Common myeloid progenitor, CD34-positive (primary cell): ENCODE measurements at regions not wholly inside any gene's neighbourhood (a gene's known extent, or its start where the extent isn't known, plus 50 kb on each side); places are given as distances from the start of the nearest gene placed in this dataset.

ENCODE experiments used
- CTCF ChIA-PET: fragments of 350-600 bp; sonication (Branson Sonifier 250); formaldehyde crosslinking; loops from one replicate; lab custom pipeline; 2021; ENCODE audit warnings: antibody characterized with exemption; lab: Charles Lee
- POLR2A ChIA-PET: fragments of 350-600 bp; sonication (Branson Sonifier 250); formaldehyde crosslinking; loops from one replicate; lab custom pipeline; 2021; ENCODE audit warnings: antibody characterized with exemption; lab: Charles Lee
- DNase-seq, 3 donors: peaks; one replicate each; pipeline versions ENCODE4 v3.0.0 to v3.0.0-alpha.2; 2013
- H3K27ac ChIP-seq, 2 experiments: 1 replicate in 1 of 2; 2 replicates in 1 of 2; pipeline ENCODE4 v1.7.0; 2013; ENCODE audit warnings: inconsistent platforms in 2 of 2, low read length in 2 of 2, mild to moderate bottlenecking in 2 of 2, low read depth in 1 of 2, moderate library complexity in 1 of 2; ENCODE audit not compliant: severe bottlenecking in 2 of 2, insufficient read depth in 1 of 2, poor library complexity in 1 of 2
- H3K27me3 ChIP-seq, 5 experiments: replicated peaks in 2 of 5; 1 replicate in 3 of 5; 2 replicates in 2 of 5; pipeline versions ENCODE4 v1.6.1 to v1.7.0; 2013; ENCODE audit warnings: low read length in 4 of 5, mild to moderate bottlenecking in 2 of 5, moderate library complexity in 2 of 5, inconsistent platforms in 1 of 5; ENCODE audit not compliant: insufficient read depth in 5 of 5, control insufficient read depth in 4 of 5
- H3K36me3 ChIP-seq, 4 experiments: 1 replicate in 2 of 4; 2 replicates in 2 of 4; pipeline versions ENCODE4 v1.6.1 to v1.7.0; 2013; ENCODE audit warnings: low read length in 3 of 4, control low read depth in 1 of 4, mild to moderate bottlenecking in 1 of 4; ENCODE audit not compliant: control insufficient read depth in 4 of 4, insufficient read depth in 4 of 4
- H3K4me1 ChIP-seq, 4 experiments: 1 replicate in 3 of 4; 2 replicates in 1 of 4; pipeline versions ENCODE4 v1.6.1 to v1.7.1; 2013; ENCODE audit warnings: low read length in 3 of 4, mild to moderate bottlenecking in 3 of 4, control low read depth in 1 of 4, inconsistent platforms in 1 of 4, moderate library complexity in 1 of 4; ENCODE audit not compliant: control insufficient read depth in 4 of 4, insufficient read depth in 4 of 4; ENCODE audit errors: control extremely low read depth in 1 of 4
- H3K4me3 ChIP-seq, 7 experiments: 1 replicate in 4 of 7; 2 replicates in 3 of 7; pipeline versions ENCODE4 v1.5.1 to v1.7.0; 2013; ENCODE audit warnings: mild to moderate bottlenecking in 7 of 7, low read length in 6 of 7, moderate library complexity in 6 of 7, inconsistent platforms in 2 of 7, low read depth in 2 of 7, control low read depth in 1 of 7; ENCODE audit not compliant: insufficient read depth in 4 of 7, control insufficient read depth in 1 of 7; ENCODE audit errors: extremely low read depth in 1 of 7
- H3K9me3 ChIP-seq, 5 experiments: 1 replicate in 4 of 5; 2 replicates in 1 of 5; pipeline versions ENCODE4 v1.6.1 to v1.7.1; 2013; ENCODE audit warnings: low read length in 4 of 5, mild to moderate bottlenecking in 2 of 5, inconsistent platforms in 1 of 5, low read depth in 1 of 5, moderate library complexity in 1 of 5; ENCODE audit not compliant: control insufficient read depth in 4 of 5, insufficient read depth in 2 of 5; ENCODE audit errors: control extremely low read depth in 1 of 5
- WGBS: methylation state at CpG from one replicate; pipeline ENCODE4 v1.1.5; 2013; ENCODE audit not compliant: insufficient coverage; 5-methylcytosine and 5-hydroxymethylcytosine counted together

DNA sequence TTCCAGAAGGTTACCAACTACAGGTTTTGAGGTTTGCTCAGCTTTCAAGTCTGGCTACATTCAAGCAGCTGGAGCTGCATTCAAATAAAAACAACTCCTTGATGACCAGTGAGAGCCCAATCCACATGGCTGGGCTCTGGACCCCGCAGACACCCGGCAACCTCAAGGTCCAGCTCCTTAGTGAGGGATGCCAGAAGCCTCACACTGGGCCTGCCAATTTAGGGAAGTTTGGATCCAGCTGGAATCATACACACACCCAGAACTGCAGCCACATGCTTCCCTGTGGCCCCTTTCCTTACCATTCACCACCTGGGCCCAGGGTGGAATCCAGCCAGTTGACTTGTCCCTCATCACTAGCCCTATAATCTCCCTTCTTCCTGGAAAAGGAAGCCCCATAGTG is 123.7 kb downstream of the UBE2U start:
- WGBS, result 95% methylated on average over 2 of the region's 2 CpGs
- ChIA-PET CTCF (interaction anchor here (0.6 kb wide), 1 partner anchor 1339 kb away, joined by 3 read pairs; no protein-coding TSS in a partner anchor), POLR2A (no interaction called here)
- Histone ChIP-seq H3K9me3 (no peaks in the 10 kb centered on the region), H3K27me3 (no peaks in the 10 kb centered on the region), H3K36me3 (no peaks in the 10 kb centered on the region), H3K4me1 (no peaks in the 10 kb centered on the region), H3K4me3 (no peak overlapping the region), H3K27ac (no peak overlapping the region)
- DNase-seq, result no peak

DNA sequence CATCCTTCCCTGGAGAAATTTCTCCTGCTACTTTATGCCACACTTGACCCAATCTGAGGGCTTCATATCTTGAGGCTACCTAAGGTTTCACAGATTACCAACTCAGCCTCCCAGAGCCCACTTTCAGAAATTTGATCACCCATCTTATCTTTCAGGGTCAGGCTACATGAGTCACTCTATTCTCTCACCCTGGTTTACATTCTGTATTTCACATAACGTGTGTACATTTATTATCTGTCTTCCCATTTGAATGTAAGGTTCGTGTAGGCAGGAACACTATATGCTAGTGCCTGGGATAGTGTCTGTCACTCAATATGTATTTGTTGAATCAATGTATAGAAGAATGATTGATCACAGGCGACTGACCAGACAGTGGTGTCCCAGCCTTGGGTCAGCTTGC is 124.8 kb downstream of the UBE2U start:
- H3K36me3 ChIP-seq, result no peaks in the 10 kb centered on the region
- WGBS, result 100% methylated on average over 2 of the region's 3 CpGs

DNA sequence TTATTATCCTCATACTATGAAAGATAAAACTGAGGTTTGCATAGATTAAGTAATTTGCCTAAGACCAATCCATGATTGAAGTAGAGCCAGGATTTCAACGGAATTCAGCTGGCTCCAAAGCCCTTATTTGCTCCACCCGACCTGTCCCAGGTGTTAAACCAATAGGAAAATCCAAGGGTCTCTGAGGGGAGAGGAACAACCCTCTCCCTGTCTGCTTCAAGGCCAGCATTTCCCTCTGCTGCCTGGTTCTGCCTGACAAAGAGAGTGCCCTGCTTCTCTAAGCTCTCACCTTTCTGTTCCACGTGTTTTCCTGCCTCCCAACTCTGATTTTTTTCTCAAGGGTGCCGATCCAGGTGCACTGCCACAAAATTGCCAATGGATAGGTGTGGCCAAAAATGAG is 127.4 kb downstream of the UBE2U start:
- no peaks in the 10 kb centered on the region for H3K36me3 ChIP-seq
- no peak overlapping the region for H3K27ac ChIP-seq
- WGBS, result 78% methylated on average over 2 of the region's 4 CpGs
- no peak for DNase-seq
- ChIA-PET POLR2A (no interaction called here), CTCF (no interaction called here)
- no peaks in the 10 kb centered on the region for H3K9me3 ChIP-seq
- H3K4me3 ChIP-seq, result no peak overlapping the region
- no peaks in the 10 kb centered on the region for H3K4me1 ChIP-seq
- no peaks in the 10 kb centered on the region for H3K27me3 ChIP-seq

More for the DNA sequence above, 124.8 kb downstream of the UBE2U start:
- H3K4me3 ChIP-seq, result no peak overlapping the region
- ChIA-PET CTCF (no interaction called here), POLR2A (interaction anchor here (0.6 kb wide), 1 partner anchor 271 kb away, joined by 3 read pairs; no protein-coding TSS in a partner anchor)
- no peaks in the 10 kb centered on the region for H3K4me1 ChIP-seq
- DNase-seq, result no peak
- no peak overlapping the region for H3K27ac ChIP-seq
- H3K27me3 ChIP-seq, result no peaks in the 10 kb centered on the region
- no peaks in the 10 kb centered on the region for H3K9me3 ChIP-seq

DNA sequence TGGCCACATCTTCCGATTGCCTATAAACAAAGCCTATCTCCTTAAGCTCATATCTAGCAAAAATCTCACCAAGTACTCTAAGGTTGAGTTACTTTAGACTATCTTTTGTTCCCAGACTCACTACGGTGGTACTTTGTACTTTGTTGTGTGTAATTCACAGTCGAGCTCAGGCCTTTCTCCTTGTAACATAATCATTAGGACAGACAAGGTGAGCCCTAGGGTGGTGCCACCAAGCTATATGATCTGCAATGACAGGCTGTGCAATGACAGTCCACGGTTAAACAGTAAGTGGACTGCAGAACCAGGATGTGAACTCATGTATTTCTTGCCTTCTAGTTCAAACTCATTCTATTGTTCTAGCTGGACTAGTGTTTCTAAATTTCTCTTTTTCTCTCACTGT is 132.2 kb downstream of the UBE2U start:
- no peak overlapping the region for H3K27ac ChIP-seq
- H3K36me3 ChIP-seq, result no peaks in the 10 kb centered on the region
- no peak for DNase-seq
- H3K27me3 ChIP-seq, result peaks cover 0 to 2% (median 0%) of the 10 kb centered on the region in 5 experiments
- CTCF ChIA-PET, result no interaction called here
- no peaks in the 10 kb centered on the region for H3K9me3 ChIP-seq
- no peak overlapping the region for H3K4me3 ChIP-seq
- POLR2A ChIA-PET, result interaction anchor here (1.1 kb wide), 1 partner anchor 9 kb away, joined by 7 read pairs; no protein-coding TSS in a partner anchor
- 84% methylated on average over 3 of the region's 4 CpGs for WGBS
- H3K4me1 ChIP-seq, result no peaks in the 10 kb centered on the region

DNA sequence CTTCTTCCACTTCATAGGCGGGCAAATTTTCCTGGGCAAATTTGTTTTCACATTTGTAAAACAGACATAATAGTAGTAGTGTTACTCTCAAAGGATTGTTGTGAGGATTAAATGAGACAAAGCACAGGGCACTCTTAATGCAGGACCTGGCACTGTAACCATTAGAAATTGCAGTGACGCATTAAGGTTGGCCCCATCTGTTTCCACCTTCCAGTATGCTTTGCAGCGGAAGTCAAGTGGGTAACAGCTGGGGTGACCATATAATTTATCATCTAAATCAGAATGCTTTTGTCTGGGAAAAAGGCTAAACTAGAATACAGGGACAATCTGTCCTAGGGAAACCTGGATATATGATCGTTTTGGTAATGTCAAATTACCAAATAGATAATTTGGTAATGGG is 132.5 kb upstream of the CACHD1 start:
- WGBS, result 100% methylated on average over 1 of the region's 4 CpGs
- Histone ChIP-seq H3K4me1 (no peaks in the 10 kb centered on the region), H3K36me3 (no peaks in the 10 kb centered on the region), H3K4me3 (no peak overlapping the region), H3K27me3 (peaks cover 0 to 3% (median 0%) of the 10 kb centered on the region in 5 experiments), H3K9me3 (no peaks in the 10 kb centered on the region), H3K27ac (no peak overlapping the region)
- DNase-seq, result no peak
- POLR2A ChIA-PET, result no interaction called here
- CTCF ChIA-PET, result interaction anchor here (1.2 kb wide), 1 partner anchor 8 kb away, joined by 3 read pairs; no protein-coding TSS in a partner anchor

DNA sequence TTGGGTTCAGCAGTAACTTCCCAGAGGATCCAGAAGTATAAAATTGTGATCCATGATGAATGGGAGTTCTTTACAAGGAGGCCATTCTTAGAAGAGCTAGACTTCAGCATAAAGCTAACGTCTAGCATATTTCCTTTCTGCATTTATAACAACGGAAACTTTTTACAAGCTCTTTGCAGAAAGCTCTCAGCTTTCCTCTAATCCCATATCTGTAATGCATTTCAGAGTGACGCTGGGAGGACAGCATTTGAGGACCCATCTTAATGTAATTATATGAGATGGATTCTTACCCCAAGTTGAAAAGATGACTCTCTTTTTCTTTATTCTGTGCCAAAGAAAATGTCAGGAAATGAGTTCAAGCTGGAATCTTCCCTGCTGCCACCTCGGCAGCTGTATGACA is 132.0 kb upstream of the CACHD1 start:
- 97% methylated on average over 3 of the region's 4 CpGs for WGBS
- Histone ChIP-seq H3K36me3 (no peaks in the 10 kb centered on the region), H3K27me3 (peaks cover 0 to 4% (median 0%) of the 10 kb centered on the region in 5 experiments), H3K9me3 (no peaks in the 10 kb centered on the region), H3K27ac (no peak overlapping the region), H3K4me1 (no peaks in the 10 kb centered on the region), H3K4me3 (no peak overlapping the region)
- ChIA-PET POLR2A (no interaction called here), CTCF (interaction anchor here (1.2 kb wide), 1 partner anchor 9 kb away, joined by 3 read pairs; no protein-coding TSS in a partner anchor)
- DNase-seq, result no peak

DNA sequence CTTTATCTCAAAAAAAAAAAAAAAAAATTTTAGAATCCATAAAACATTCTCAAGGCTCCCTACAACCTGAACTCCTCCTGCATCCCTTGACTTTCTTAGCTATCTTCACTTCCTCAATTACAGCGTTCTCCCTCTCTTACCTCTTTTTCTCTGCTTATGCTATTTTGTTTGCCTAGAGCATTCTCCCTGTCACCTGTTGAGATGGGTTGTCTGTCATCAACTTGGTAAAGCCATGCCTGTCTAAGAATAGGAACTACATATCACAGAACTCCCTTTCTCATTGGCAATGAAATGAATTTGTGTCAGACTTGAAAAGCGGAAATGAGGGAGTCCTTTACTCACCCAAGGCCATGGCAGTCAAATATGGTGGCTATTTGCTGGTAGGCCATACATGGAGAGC is 129.6 kb upstream of the CACHD1 start:
- no peak for DNase-seq
- POLR2A ChIA-PET, result no interaction called here
- CTCF ChIA-PET, result no interaction called here
- Histone ChIP-seq H3K9me3 (no peaks in the 10 kb centered on the region), H3K36me3 (no peaks in the 10 kb centered on the region), H3K4me1 (no peaks in the 10 kb centered on the region), H3K27me3 (peaks cover 0 to 4% (median 0%) of the 10 kb centered on the region in 5 experiments), H3K4me3 (no peak overlapping the region), H3K27ac (no peak overlapping the region)
- WGBS, result 100% methylated on average over 1 of the region's 2 CpGs
